Limb (tissue), 2 donors: ENCODE measurements at regions not wholly inside any gene's neighbourhood (a gene's known extent, or its start where the extent isn't known, plus 50 kb on each side); places are given as distances from the start of the nearest gene placed in this dataset.

Experiments
- DNase-seq, 2 donors: peaks; one replicate each; pipeline ENCODE4 v3.0.0-alpha.2; 2016; ENCODE audit errors: extremely low spot score in 2 of 2

DNA sequence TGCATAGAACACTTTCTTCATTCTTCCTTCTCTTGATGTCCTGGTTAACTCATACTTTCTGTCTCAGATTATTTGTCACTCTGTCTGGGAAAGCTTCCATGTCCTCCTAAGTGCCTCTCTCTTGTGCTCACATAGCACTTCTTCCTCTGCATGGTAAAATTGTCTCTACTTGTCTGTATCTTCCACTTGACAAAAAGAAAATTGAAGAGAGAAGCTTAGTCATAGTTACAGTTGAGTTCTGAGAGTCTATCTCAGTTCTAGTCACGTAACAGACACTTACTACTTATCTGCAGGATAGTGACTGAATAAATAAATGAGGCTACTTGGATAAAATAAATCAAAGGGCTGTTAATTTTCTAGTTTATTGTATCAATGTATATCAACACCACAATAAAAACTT lies 458.1 kb downstream of the HTR7 start:
- no peak for DNase-seq

DNA sequence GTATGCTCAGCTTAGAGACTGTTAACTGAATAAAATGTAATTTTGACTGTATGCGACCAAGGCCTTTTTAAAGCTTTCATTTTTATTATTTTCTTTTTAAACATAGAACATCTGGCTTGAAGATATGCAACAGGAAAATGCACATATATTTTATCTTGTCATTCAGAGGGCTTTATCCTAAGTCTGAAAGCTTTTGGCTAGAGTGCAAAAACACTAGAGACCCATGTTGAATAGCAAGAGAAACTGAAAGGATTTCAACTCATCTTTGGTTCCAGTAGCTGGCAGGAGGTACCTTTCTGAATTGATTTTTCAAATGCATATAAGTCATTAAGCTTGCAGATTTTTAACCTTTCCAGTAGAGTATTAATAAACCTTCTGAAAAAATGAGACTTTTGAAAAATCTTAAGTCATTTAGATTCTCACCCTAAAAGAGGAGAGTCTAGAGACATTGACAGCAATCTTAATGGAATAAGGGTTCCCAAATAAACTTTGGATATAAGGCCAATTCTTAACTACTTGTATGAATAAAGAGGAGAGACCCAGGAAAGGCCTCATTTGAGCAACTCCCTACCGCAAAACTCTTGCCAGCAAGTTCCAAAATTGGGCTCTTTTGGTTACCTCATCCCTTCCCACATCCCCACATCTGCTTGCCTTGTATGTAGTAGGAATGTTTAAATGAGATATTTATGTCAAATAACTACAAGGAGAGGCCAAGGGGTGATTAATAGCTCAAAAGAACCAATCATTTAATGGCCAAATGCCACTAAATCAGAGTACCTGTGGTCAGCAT lies 454.4 kb downstream of the HTR7 start:
- DNase-seq, result no peak

DNA sequence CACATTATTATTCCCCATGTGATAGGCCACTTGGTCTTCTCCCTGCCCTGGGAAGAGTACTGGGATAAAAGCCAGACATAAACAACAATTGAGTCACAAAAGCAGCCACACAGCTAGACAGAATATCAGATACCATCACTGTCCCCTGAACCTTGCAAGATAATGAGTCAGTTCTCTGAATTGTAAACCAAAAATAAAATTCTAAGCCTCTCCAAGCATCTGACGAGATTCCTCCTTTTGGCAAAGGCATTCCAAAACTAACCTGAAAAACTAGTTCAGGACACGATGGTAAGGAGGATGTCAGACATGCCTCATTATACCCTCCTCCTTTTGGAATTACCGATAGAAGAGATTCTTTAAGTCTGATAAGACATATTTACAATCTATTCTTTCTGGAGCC lies 450.7 kb downstream of the HTR7 start:
- DNase-seq, result no peak

DNA sequence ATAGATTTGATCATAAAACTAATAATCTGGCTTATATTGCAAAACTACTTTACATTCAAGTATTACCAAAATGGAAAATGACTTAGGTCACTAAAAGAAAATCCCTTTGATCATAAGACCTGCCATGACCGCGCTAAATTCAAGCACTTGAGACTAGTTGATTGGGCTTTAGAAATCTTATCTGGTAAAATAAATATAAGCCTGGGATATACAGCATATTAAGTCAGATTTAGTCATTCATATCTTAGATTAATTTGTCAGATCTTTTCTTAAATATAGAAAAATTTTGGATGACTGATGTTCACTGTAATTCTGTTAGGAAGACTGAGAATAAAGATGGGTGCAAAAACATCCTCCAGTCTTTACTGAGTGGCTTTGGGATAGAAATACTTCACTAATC lies 450.0 kb downstream of the HTR7 start:
- DNase-seq, result no peak

DNA sequence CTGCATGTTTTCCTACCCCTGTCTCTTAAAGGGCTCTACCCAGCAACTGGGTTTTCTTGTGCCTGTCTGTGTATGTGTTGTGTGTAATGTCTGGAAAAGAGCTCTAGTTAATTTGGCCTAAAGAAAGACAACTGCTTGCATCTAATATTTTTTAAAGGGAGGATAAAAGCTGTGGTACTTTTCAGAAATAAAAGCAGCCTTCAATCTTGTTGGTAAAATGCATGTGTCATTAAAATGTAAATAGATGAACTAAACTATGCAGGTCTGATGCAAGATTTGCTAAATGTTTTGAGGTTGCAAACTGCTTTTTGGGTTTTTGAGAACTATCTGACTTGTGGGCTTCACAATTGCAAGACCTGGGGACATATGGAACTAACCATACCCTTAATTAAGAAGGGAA lies 445.3 kb downstream of the HTR7 start:
- DNase-seq, result no peak

DNA sequence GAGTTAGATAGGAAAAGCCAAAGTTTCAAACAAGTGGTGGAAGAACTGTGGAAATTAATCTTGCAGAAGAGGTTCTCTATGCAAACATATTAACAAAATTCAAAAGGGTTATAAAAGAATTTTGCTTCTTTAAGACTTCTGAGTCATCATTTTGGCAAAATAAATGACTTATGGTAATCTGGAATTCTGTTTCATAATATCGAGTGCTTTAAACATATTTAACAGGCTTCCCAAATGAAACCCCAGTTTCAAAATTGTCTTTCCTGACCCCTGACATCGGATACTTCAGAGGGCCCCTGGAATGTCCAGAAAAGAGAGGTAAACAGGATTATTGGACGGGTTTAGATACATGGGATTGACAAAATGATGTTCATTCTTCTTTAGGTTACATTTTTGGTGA lies 444.6 kb downstream of the HTR7 start:
- DNase-seq, result no peak

DNA sequence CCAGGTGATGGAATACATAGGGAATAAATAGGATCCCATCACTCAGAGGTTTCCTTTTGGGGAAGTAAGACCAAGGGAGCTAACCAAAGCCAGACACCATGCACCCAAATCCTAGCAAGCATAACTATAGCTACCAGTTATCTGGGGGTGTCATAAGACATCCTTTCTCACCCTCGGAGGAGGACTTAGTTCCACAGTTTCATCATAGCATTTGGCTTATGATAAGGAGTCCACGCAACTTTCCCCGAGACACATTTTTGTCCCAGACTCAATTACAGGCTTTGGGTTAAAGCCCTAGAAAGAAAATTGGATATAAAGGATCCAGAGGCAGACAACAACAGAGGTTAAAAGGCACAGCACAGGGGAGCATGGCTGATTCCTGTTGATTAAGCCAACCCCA lies 442.9 kb downstream of the HTR7 start:
- no peak for DNase-seq

DNA sequence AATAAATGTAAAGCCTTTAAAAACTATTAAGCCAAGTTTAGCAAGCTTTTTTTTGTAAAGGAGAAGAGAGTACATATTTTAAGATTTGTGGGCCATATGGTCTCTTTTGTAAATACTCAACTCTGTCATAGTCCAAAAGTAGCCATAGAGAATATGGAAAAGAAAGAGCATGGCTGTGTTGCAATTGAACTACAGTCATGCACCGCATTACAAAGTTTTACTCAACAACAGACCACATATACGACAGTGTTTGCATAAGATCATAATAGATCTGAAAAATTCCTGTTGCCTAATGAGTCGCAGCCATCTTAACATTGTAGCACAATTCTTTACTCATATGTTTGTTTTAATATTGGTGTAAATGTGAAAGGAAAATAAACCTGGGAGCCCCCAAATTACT lies 440.8 kb downstream of the HTR7 start:
- no peak for DNase-seq

DNA sequence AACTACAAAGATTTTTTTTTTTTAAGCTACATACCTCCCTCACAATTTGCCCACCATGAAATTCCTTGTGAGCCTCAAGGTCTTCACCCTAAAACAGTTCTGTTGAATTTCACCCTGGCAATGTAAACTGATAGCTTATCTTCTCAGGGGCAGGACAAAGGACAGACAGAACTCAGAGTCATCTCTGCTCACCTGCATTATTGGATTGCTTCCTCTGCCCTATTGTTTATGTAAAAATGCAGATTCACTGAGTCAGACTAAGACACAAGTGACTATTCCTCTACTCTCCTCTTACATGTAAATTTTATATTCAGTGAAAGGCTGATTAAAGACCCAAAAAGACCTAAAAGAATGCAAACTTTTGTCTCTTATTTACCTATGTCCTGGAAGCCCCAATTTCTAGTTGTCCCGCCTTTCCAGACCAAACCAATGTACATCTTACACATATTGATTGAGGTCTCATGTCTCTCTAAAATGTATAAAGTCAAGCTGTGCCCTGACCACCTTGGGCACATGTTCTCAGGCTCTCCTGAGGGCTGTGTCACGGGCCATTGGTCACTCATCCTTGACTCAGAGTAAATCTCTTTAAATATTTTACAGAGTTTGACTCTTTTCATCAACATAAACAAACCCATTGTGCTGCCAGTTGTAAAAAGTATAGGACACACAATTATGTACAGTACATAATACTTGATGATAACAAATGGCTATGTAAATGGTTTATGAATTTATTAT lies 440.2 kb downstream of the HTR7 start:
- DNase-seq, result no peak

DNA sequence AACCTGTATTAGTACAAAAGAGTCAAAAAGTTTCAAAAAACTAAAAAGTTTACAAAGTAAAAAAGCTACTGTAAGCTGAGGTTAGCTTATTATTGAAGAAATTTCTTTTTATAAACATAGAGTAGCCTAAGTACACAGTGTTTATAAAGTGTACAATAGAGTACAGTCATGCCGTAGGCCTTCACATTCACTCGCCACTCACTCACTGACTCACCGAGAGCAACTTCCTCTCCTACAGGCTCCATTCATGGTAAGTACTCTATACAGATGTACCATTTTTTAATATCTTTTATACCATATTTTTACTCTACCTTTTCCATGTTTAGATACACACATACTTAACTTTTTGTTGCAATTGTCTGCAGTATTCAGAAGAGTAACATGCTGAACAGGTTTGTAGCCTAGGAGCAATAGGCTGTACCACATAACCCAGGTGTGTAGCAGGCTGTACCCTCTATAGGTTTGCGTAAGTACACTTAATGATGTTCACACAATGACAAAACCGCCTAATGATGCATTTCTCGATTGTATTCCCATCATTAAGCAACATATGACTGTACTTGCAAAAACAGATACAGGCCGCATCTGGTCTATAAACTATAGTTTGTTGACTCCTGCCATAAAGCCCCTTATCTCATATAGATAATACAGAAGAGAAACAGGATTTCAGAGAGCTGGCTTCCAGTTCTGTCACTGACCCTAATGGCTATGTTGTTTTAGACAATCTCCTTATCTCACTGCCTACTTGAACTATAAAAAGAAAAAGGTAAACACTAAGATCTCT lies 438.8 kb downstream of the HTR7 start:
- DNase-seq, result no peak

DNA sequence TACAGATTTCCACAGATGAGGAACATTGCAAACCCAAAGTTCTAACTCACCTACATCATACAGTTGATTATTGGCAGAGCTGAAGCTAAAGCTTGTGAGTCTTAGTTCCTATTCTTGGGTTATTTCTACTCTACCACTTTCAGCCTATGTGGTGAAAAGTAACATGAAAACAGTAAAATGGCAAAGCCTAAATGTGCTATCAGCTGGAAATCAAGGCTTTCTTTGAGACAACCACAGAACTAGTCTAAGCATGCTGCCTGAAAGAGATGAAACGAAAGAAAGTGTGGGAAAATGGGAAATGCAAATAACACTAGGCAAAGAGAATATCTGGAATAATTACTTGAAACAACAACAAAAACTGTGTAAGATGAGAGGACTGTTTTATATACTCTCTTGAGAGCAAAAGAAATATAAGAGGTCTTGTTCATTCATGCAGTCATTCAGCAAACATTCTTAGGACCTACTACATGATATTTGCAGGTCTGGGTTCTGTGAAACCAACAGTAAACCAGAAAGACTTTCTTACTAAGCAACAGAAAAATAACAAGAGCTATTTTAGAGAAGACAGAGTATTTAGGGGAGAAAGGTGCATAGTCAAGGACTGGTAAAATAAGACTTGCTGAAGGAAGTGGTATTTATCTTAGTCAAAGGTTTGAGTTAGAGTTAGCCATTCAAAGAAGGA lies 437.1 kb downstream of the HTR7 start:
- DNase-seq, result no peak

DNA sequence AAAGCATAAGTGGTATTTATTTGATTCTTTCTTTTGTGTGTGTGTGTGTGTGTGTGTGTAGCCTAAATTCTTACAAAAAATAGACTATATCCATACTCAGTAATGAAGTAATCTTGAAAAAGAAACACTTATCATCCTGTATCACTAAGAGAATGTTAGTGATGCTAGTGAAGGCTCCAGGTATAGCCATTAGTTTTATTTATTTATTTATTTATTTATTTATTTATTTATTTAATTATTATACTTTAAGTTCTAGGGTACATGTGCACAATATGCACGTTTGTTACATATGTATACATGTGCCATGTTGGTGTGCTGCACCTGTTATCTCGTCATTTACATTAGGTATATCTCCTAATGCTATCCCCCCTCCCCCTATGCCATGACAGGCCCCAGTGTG lies 436.0 kb downstream of the HTR7 start:
- DNase-seq, result no peak

DNA sequence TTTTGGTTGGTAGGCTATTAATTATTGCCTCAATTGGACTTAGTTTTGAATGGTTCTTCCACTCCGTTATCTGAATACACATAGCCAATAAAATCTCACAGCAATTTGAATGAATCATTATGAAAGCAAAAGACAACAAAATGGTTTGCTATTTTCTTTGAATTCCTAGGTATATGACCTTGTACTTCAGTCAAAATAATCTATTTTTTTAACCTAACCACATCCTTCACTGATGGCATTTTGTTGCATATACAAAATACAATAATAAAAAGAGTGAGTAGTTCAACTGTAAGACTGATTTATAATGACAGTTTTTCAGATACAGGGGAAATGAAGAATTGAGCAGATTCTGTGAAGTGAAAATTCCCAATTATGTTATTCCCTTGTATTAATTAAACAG lies 433.1 kb downstream of the HTR7 start:
- no peak for DNase-seq

DNA sequence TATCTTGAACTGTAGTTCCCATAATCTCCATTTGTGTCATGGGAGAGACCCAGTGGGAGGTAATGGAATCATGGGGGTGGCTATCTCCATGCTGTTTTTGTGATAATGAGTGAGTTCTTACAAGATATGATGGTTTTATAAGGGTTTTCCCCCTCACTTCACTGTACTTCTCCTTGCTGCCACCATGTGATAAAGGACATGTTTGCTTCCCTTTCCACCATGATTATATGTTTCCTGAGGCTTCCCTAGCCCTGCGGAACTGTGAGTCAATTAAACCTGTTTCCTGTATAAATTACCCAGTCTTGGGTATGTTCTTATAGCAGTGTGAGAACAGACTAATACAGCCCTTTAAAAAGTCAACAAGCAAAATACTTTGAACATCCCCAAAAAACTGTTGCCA lies 427.7 kb downstream of the HTR7 start:
- no peak for DNase-seq

DNA sequence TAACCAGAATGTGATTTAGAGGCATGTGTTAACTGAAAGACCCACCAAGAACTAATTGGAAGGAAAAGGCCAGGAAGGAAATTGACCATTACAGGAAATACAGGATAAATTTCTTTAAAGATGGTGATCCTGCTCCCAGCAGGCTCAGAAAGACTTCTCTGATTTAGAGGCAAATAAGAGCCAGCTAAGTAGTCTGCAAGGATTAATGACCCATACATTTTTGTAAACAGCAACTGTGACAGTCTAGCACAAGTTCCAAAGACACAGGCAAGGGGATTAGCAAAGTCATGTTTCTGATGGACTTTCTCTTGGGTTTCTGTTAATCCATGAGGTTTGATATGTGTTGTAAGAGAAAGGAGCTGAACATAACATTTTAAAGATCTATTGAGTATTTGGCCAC lies 425.0 kb downstream of the HTR7 start:
- DNase-seq, result no peak

DNA sequence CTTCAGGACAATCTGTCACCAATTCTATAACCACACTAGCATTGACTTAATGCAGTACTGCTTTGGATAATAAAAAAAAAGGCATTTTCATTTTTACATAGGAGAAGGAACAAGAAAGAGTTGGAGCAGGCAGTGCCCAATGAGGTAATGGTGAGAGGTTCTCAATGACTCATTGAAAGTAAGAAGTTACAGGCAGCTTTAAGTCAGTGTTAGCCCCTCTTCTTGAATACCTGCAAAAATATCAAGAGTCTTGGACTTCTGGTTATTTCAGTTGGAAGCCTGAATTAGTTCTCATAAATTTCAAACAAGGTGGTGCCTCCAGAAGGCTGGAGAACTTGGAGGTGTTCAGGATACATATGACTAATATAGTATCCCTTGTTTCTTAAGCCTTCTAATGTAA lies 422.5 kb downstream of the HTR7 start:
- DNase-seq, result no peak

DNA sequence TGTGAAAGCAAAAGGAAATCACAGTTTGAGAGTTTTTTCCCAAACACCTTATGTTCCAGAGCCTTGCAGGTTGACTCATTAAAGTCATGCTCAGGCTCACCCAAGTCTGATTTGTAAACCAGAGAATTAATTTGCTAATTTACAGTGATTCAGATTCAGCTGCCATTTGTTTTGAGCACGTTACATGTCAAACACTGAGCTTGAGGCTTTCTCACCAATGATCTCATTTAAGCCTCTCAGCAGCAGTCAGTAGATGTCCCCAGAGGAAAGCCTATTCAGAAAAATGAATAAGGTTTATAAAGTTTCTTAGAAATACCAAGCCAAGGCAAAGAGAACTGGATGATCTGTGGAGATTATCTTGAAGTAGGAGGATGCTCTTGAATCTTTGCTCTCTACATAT lies 420.4 kb downstream of the HTR7 start:
- DNase-seq, result no peak

DNA sequence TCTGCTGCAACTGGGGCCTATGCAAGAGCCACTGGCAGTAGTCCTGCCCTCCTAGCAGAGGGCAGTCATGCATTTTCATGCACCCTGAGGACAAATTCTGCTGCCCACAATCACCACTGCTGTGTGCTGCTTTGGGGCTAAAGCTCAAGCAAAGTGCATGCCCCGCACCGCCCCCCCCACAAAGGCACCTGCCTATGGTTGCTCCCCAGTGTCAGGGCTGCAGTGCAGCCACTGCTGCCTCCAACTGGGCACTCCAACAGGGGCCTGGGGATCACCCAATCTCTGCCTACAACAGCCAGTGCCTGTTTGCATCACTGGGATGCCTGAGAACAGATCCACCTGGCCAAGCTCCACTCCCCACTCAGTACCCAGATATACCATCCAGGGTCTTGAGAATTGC lies 417.0 kb downstream of the HTR7 start:
- DNase-seq, result no peak

DNA sequence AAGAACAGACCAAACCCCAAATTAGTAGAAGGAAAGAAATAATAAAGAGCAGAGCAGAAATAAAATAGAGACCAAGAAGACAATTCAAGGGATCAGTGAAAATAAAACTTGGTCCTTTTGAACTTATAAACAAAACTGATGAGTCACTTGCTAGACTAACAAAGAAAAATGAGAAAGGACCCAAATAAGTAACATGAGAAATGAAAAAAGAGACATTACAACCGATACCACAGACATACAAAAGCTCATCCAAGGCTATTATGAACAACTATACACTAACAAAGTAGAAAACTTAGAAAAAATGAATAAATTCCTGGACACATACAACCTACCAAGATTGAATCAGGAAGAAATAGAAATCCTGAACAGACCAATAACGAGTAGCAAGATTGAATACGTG lies 414.5 kb downstream of the HTR7 start:
- no peak for DNase-seq

DNA sequence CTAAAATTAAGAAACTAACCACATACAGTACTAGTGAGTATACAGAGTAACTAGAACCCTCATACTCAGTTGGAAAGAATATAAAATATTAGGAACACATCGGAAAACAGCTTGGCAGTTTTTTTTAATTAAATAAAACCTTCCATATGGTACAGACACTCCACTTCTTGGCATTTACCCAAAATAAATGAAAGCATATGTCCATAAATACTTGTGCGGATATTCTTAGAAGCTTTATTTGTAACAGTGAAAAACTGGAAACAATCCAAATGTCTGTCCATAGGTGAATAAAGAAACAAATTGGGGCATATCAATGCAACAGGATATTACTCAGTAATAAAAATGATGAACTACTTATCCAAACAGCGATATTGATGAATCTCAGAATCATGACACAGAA lies 410.0 kb downstream of the HTR7 start:
- DNase-seq, result peak in 1 of 2 donors; percentile 30

DNA sequence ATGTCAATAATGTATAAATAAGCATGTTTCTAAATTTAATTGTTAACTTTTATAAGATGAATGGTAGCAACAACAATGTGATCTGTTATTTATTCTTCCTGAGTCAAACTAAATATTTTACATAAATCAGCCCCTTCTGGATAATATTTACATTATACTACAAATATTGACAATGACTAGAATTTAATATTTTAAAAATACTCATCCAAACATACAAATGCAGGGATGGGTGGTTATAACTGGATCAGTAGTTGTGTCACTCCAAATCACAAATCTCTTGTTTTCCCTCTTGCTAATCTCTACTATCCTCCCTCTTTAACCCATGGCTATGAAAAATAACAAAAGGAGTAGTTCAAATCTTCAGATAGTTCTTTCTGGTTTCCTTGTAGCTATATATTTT lies 407.0 kb downstream of the HTR7 start:
- DNase-seq, result no peak

DNA sequence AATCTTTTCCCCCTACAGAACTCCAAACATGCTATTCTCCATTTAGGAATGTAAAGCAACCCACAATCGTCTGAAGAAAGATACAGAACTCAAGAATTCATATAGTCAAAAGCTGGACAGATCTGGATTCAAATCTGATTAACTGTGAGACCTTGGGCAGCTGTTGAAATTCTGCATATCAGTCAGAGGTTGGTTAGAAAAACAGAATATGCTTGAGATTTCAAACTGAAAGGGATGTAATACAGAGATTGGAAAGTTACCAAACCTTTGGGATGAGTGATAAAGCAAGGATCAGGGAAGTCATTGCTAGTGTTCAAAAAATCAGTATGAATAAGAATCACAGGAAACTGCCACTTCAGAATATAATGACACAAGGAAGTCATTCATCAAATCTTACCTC lies 406.6 kb downstream of the HTR7 start:
- DNase-seq, result no peak
